SK-N-MC (cell line): ENCODE measurements at regions not wholly inside any gene's neighbourhood (a gene's known extent, or its start where the extent isn't known, plus 50 kb on each side); places are given as distances from the start of the nearest gene placed in this dataset.
"Not testable (repeated sequence)": the region's sequence is repeated elsewhere in the genome, so short reads cannot be mapped to it uniquely, and the experiment has no call there.

Experiments
- DNase-seq: peaks from one replicate; pipeline ENCODE4 v3.0.0-alpha.2; 2011; ENCODE audit warnings: low read depth, low spot score
- H3K27ac ChIP-seq: fragments of 200-600 bp; sonication (generic); 2 replicates; pipeline ENCODE4 v1.5.1; 2016; ENCODE audit warnings: mixed run types
- H3K36me3 ChIP-seq: fragments of 200-600 bp; sonication (generic); 2 replicates; pipeline ENCODE4 v1.6.1; 2017; ENCODE audit warnings: antibody characterized with exemption, low read length, mixed read lengths; ENCODE audit not compliant: insufficient read depth
- H3K4me3 ChIP-seq: fragments of 200-600 bp; sonication (generic); 2 replicates; pipeline ENCODE4 v1.5.1; 2016
- H3K9ac ChIP-seq: fragments of 200-600 bp; sonication (generic); 2 replicates; pipeline ENCODE4 v1.8.0; 2017; ENCODE audit warnings: mixed run types, mixed read lengths; ENCODE audit not compliant: insufficient read length
- H3K9me3 ChIP-seq: fragments of 200-600 bp; sonication (generic); 2 replicates; pipeline ENCODE4 v1.6.1; 2017; ENCODE audit warnings: low read depth, mild to moderate bottlenecking, antibody characterized with exemption, low read length, moderate library complexity, mixed read lengths
- EZH2 ChIP-seq: fragments of 200-600 bp; sonication (generic); IDR thresholded peaks from one replicate; pipeline ENCODE4 v1.6.1; 2017; ENCODE audit warnings: antibody characterized with exemption
- FOXP2 ChIP-seq: optimal IDR thresholded peaks from 2 replicates; pipeline ENCODE3; 2011; ENCODE audit warnings: mild to moderate bottlenecking, moderate library complexity; ENCODE audit not compliant: insufficient read depth; ENCODE audit errors: extremely low read length, control extremely low read depth
- POLR2AphosphoS5 ChIP-seq: IDR thresholded peaks from 2 replicates; pipeline ENCODE4 v1.6.1; 2012; ENCODE audit warnings: mild to moderate bottlenecking, low read depth, low read length, borderline replicate concordance

- H3K9me3 ChIP-seq, result no peaks in the 10 kb centered on the region
- no peak overlapping the region for H3K27ac ChIP-seq
- H3K4me3 ChIP-seq, result no peak overlapping the region
- DNase-seq, result no peak
- no peak overlapping the region for H3K9ac ChIP-seq
- no peaks in the 10 kb centered on the region for H3K36me3 ChIP-seq
- no peak for TF ChIP-seq FOXP2
- TF ChIP-seq POLR2AphosphoS5, result no peak
- no peak for TF ChIP-seq EZH2
Measured at GRCh38 chr11:38517991-38518390, 1920.0 kb upstream of the RAG2 start.

GRCh38 chr11:38512830-38513229 lies 1914.8 kb upstream of the RAG2 start:
- not testable (repeated sequence) for H3K4me3 ChIP-seq, H3K36me3 ChIP-seq, H3K9ac ChIP-seq, DNase-seq, H3K9me3 ChIP-seq, H3K27ac ChIP-seq

- TF ChIP-seq POLR2AphosphoS5, result no peak
- TF ChIP-seq FOXP2, result no peak
- TF ChIP-seq EZH2, result no peak
- H3K4me3 ChIP-seq, result no peak overlapping the region
- H3K27ac ChIP-seq, result no peak overlapping the region
- H3K9me3 ChIP-seq, result no peaks in the 10 kb centered on the region
- no peak for DNase-seq
- H3K9ac ChIP-seq, result no peak overlapping the region
- H3K36me3 ChIP-seq, result no peaks in the 10 kb centered on the region
Measured at GRCh38 chr11:38510041-38510440, 1912.0 kb upstream of the RAG2 start.

- Histone ChIP-seq H3K4me3 (no peak overlapping the region), H3K27ac (no peak overlapping the region), H3K9me3 (no peaks in the 10 kb centered on the region), H3K36me3 (no peaks in the 10 kb centered on the region), H3K9ac (no peak overlapping the region)
- TF ChIP-seq POLR2AphosphoS5 (no peak), FOXP2 (no peak), EZH2 (no peak)
- no peak for DNase-seq
Measured at GRCh38 chr11:38503876-38504275, 1905.8 kb upstream of the RAG2 start.

- no peak for TF ChIP-seq POLR2AphosphoS5
- TF ChIP-seq FOXP2, result no peak
- TF ChIP-seq EZH2, result no peak
- Histone ChIP-seq H3K4me3 (no peak overlapping the region), H3K27ac (no peak overlapping the region), H3K9me3 (no peaks in the 10 kb centered on the region), H3K9ac (no peak overlapping the region), H3K36me3 (no peaks in the 10 kb centered on the region)
- DNase-seq, result no peak
Measured at GRCh38 chr11:38498721-38499120, 1900.7 kb upstream of the RAG2 start.

GRCh38 chr11:38491986-38492385 lies 1894.0 kb upstream of the RAG2 start:
- DNase-seq, result no peak
- H3K36me3 ChIP-seq, result no peaks in the 10 kb centered on the region

GRCh38 chr11:38481391-38481790 lies 1883.4 kb upstream of the RAG2 start:
- Histone ChIP-seq H3K36me3 (no peaks in the 10 kb centered on the region), H3K27ac (no peak overlapping the region)
- DNase-seq, result no peak

More at GRCh38 chr11:38491986-38492385, 1894.0 kb upstream of the RAG2 start:
- H3K9ac ChIP-seq, result no peak overlapping the region
- no peaks in the 10 kb centered on the region for H3K9me3 ChIP-seq
- no peak overlapping the region for H3K4me3 ChIP-seq
- TF ChIP-seq EZH2 (no peak), FOXP2 (no peak), POLR2AphosphoS5 (no peak)
- no peak overlapping the region for H3K27ac ChIP-seq

GRCh38 chr11:38476808-38477575 lies 1879.0 kb upstream of the RAG2 start:
- H3K9me3 ChIP-seq, result no peaks in the 10 kb centered on the region
- no peak overlapping the region for H3K27ac ChIP-seq
- H3K36me3 ChIP-seq, result no peaks in the 10 kb centered on the region
- TF ChIP-seq EZH2 (no peak), POLR2AphosphoS5 (no peak), FOXP2 (no peak)
- no peak for DNase-seq
- no peak overlapping the region for H3K9ac ChIP-seq
- H3K4me3 ChIP-seq, result no peak overlapping the region

More at GRCh38 chr11:38481391-38481790, 1883.4 kb upstream of the RAG2 start:
- TF ChIP-seq EZH2, result no peak
- TF ChIP-seq POLR2AphosphoS5, result no peak
- no peak for TF ChIP-seq FOXP2
- H3K4me3 ChIP-seq, result no peak overlapping the region
- H3K9me3 ChIP-seq, result no peaks in the 10 kb centered on the region
- no peak overlapping the region for H3K9ac ChIP-seq

- Histone ChIP-seq H3K36me3 (no peaks in the 10 kb centered on the region), H3K9me3 (no peaks in the 10 kb centered on the region), H3K9ac (no peak overlapping the region), H3K27ac (no peak overlapping the region), H3K4me3 (no peak overlapping the region)
- no peak for DNase-seq
- TF ChIP-seq POLR2AphosphoS5 (no peak), EZH2 (no peak), FOXP2 (no peak)
Measured at GRCh38 chr11:38461751-38462150, 1863.7 kb upstream of the RAG2 start.
